Liver (tissue), 8 donors: ENCODE measurements at regions not wholly inside any gene's neighbourhood (a gene's known extent, or its start where the extent isn't known, plus 50 kb on each side); places are given as distances from the start of the nearest gene placed in this dataset.

ENCODE experiments used
- DNase-seq: peaks from one replicate; pipeline ENCODE4 v3.0.0-alpha.2; 2017; ENCODE audit warnings: low spot score
- H3K27ac ChIP-seq, 2 donors: one replicate each; pipeline ENCODE4 v1.7.0; 2013; ENCODE audit warnings: inconsistent platforms in 2 of 2, low read length in 2 of 2, control low read depth in 1 of 2, low read depth in 1 of 2, mild to moderate bottlenecking in 1 of 2
- H3K27me3 ChIP-seq, 4 donors: one replicate each; pipeline versions ENCODE4 v1.6.1 to v1.7.0; 2013; ENCODE audit warnings: low read length in 3 of 4, inconsistent platforms in 1 of 4, mild to moderate bottlenecking in 1 of 4, moderate library complexity in 1 of 4; ENCODE audit not compliant: control insufficient read depth in 4 of 4, insufficient read depth in 4 of 4
- H3K36me3 ChIP-seq, 4 donors: one replicate each; pipeline versions ENCODE4 v1.6.1 to v1.7.0; 2013; ENCODE audit warnings: low read length in 3 of 4, mild to moderate bottlenecking in 3 of 4, low read depth in 1 of 4, moderate library complexity in 1 of 4; ENCODE audit not compliant: control insufficient read depth in 4 of 4, insufficient read depth in 3 of 4
- H3K4me1 ChIP-seq, 4 donors: one replicate each; pipeline versions ENCODE4 v1.6.1 to v1.7.0; 2013; ENCODE audit warnings: low read length in 3 of 4, mild to moderate bottlenecking in 3 of 4, moderate library complexity in 1 of 4; ENCODE audit not compliant: control insufficient read depth in 4 of 4, insufficient read depth in 4 of 4
- H3K4me3 ChIP-seq, 3 donors: one replicate each; pipeline versions ENCODE4 v1.6.1 to v1.7.0; 2013; ENCODE audit warnings: low read length in 3 of 3, control low read depth in 1 of 3, low read depth in 1 of 3, mild to moderate bottlenecking in 1 of 3
- H3K9ac ChIP-seq, 2 donors: one replicate each; pipeline ENCODE4 v1.7.0; 2013; ENCODE audit warnings: low read length in 2 of 2, mild to moderate bottlenecking in 2 of 2, moderate library complexity in 2 of 2, control low read depth in 1 of 2, low read depth in 1 of 2
- H3K9me3 ChIP-seq, 4 donors: one replicate each; pipeline versions ENCODE4 v1.6.1 to v1.7.0; 2013; ENCODE audit warnings: low read length in 3 of 4; ENCODE audit not compliant: control insufficient read depth in 4 of 4
- ATF3 ChIP-seq: IDR thresholded peaks from 2 replicates; pipeline ENCODE4 v1.6.1; 2016; ENCODE audit warnings: antibody characterized with exemption
- EGR1 ChIP-seq, 2 donors: IDR thresholded peaks; 2 replicates each; pipeline ENCODE4 v1.6.1; 2016 to 2018; ENCODE audit warnings: antibody characterized with exemption in 2 of 2, low read depth in 2 of 2
- FOXA1 ChIP-seq: IDR thresholded peaks from 2 replicates; pipeline ENCODE4 v1.6.1; 2016; ENCODE audit warnings: antibody characterized with exemption
- FOXA2 ChIP-seq: IDR thresholded peaks from 2 replicates; pipeline ENCODE4 v1.6.1; 2016; ENCODE audit warnings: antibody characterized with exemption
- GABPA ChIP-seq, 2 donors: IDR thresholded peaks in 1 of 2; conservative IDR thresholded peaks in 1 of 2; 2 replicates each; pipeline ENCODE4 v1.6.1; 2016; ENCODE audit warnings: antibody characterized with exemption in 2 of 2, mild to moderate bottlenecking in 1 of 2, moderate library complexity in 1 of 2
- HNF4A ChIP-seq, 2 donors: conservative IDR thresholded peaks; 2 replicates each; pipeline ENCODE4 v1.6.1; 2016; ENCODE audit warnings: antibody characterized with exemption in 2 of 2, mild to moderate bottlenecking in 2 of 2
- HNF4G ChIP-seq: IDR thresholded peaks from 2 replicates; pipeline ENCODE4 v1.6.1; 2016; ENCODE audit warnings: antibody characterized with exemption
- JUND ChIP-seq, 2 donors: IDR thresholded peaks; 2 replicates each; pipeline ENCODE4 v1.6.1; 2016; ENCODE audit warnings: antibody characterized with exemption in 2 of 2
- MAX ChIP-seq: IDR thresholded peaks from 2 replicates; pipeline ENCODE4 v1.6.1; 2016; ENCODE audit warnings: antibody characterized with exemption
- NR2F2 ChIP-seq: IDR thresholded peaks from 2 replicates; pipeline ENCODE4 v1.6.1; 2016; ENCODE audit warnings: antibody characterized with exemption
- RAD21 ChIP-seq, 2 donors: IDR thresholded peaks; 2 replicates each; pipeline ENCODE4 v1.6.1; 2016; ENCODE audit warnings: antibody characterized with exemption in 2 of 2, mild to moderate bottlenecking in 2 of 2
- RXRA ChIP-seq, 2 donors: IDR thresholded peaks; 2 replicates each; pipeline ENCODE4 v1.6.1; 2017 to 2018; ENCODE audit warnings: antibody characterized with exemption in 2 of 2, mild to moderate bottlenecking in 1 of 2
- SP1 ChIP-seq: IDR thresholded peaks from 2 replicates; pipeline ENCODE4 v1.6.1; 2018; ENCODE audit warnings: antibody characterized with exemption, mild to moderate bottlenecking
- TAF1 ChIP-seq: conservative IDR thresholded peaks from 2 replicates; pipeline ENCODE4 v1.6.1; 2016; ENCODE audit warnings: antibody characterized with exemption, mild to moderate bottlenecking
- YY1 ChIP-seq: IDR thresholded peaks from 2 replicates; pipeline ENCODE4 v1.6.1; 2016; ENCODE audit warnings: antibody characterized with exemption, mild to moderate bottlenecking
- WGBS: extraction: QIAGEN DNeasy Blood & Tissue Kit; methylation state at CpG from one replicate; pipeline ENCODE4 v1.1.7; 2013; 5-methylcytosine and 5-hydroxymethylcytosine counted together
- TF ChIP-seq, protein P1 (sequence below): fragments of 150-350 bp; IDR thresholded peaks from 2 replicates; pipeline ENCODE4 v1.5.1; 2017; ENCODE audit warnings: improper control_type of control experiment, low read depth, low read length; ENCODE audit not compliant: missing input control
- TF ChIP-seq, protein P2 (sequence below): IDR thresholded peaks from 2 replicates; pipeline ENCODE4 v1.6.1; 2016; ENCODE audit warnings: antibody characterized with exemption
- TF ChIP-seq, protein P3 (sequence below): IDR thresholded peaks from 2 replicates; pipeline ENCODE4 v1.6.1; 2016; ENCODE audit warnings: antibody characterized with exemption, mild to moderate bottlenecking
- donor health status: healthy.
- donor health status: healthy.
- donor health status: healthy.
- donor health status: healthy.
- donor health status: healthy.

- Histone ChIP-seq H3K4me1 (no peaks in the 10 kb centered on the region), H3K4me3 (no peak overlapping the region), H3K27me3 (no peaks in the 10 kb centered on the region), H3K27ac (no peak overlapping the region), H3K9ac (no peak overlapping the region), H3K36me3 (no peaks in the 10 kb centered on the region), H3K9me3 (no peaks in the 10 kb centered on the region)
- DNase-seq = no peak
- WGBS = 87% methylated on average over 5 of the region's 5 CpGs
- no peak for TF ChIP-seq ATF3
- TF ChIP-seq, protein P1, sequence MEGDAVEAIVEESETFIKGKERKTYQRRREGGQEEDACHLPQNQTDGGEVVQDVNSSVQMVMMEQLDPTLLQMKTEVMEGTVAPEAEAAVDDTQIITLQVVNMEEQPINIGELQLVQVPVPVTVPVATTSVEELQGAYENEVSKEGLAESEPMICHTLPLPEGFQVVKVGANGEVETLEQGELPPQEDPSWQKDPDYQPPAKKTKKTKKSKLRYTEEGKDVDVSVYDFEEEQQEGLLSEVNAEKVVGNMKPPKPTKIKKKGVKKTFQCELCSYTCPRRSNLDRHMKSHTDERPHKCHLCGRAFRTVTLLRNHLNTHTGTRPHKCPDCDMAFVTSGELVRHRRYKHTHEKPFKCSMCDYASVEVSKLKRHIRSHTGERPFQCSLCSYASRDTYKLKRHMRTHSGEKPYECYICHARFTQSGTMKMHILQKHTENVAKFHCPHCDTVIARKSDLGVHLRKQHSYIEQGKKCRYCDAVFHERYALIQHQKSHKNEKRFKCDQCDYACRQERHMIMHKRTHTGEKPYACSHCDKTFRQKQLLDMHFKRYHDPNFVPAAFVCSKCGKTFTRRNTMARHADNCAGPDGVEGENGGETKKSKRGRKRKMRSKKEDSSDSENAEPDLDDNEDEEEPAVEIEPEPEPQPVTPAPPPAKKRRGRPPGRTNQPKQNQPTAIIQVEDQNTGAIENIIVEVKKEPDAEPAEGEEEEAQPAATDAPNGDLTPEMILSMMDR = no peak
- TF ChIP-seq, protein P2, sequence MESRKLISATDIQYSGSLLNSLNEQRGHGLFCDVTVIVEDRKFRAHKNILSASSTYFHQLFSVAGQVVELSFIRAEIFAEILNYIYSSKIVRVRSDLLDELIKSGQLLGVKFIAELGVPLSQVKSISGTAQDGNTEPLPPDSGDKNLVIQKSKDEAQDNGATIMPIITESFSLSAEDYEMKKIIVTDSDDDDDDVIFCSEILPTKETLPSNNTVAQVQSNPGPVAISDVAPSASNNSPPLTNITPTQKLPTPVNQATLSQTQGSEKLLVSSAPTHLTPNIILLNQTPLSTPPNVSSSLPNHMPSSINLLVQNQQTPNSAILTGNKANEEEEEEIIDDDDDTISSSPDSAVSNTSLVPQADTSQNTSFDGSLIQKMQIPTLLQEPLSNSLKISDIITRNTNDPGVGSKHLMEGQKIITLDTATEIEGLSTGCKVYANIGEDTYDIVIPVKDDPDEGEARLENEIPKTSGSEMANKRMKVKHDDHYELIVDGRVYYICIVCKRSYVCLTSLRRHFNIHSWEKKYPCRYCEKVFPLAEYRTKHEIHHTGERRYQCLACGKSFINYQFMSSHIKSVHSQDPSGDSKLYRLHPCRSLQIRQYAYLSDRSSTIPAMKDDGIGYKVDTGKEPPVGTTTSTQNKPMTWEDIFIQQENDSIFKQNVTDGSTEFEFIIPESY = no peak
- no peak for TF ChIP-seq SP1
- TF ChIP-seq, protein P3, sequence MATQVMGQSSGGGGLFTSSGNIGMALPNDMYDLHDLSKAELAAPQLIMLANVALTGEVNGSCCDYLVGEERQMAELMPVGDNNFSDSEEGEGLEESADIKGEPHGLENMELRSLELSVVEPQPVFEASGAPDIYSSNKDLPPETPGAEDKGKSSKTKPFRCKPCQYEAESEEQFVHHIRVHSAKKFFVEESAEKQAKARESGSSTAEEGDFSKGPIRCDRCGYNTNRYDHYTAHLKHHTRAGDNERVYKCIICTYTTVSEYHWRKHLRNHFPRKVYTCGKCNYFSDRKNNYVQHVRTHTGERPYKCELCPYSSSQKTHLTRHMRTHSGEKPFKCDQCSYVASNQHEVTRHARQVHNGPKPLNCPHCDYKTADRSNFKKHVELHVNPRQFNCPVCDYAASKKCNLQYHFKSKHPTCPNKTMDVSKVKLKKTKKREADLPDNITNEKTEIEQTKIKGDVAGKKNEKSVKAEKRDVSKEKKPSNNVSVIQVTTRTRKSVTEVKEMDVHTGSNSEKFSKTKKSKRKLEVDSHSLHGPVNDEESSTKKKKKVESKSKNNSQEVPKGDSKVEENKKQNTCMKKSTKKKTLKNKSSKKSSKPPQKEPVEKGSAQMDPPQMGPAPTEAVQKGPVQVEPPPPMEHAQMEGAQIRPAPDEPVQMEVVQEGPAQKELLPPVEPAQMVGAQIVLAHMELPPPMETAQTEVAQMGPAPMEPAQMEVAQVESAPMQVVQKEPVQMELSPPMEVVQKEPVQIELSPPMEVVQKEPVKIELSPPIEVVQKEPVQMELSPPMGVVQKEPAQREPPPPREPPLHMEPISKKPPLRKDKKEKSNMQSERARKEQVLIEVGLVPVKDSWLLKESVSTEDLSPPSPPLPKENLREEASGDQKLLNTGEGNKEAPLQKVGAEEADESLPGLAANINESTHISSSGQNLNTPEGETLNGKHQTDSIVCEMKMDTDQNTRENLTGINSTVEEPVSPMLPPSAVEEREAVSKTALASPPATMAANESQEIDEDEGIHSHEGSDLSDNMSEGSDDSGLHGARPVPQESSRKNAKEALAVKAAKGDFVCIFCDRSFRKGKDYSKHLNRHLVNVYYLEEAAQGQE = no peak
- TF ChIP-seq RXRA (IDR thresholded peaks at IDR 0.05) = no peak
- no peak for TF ChIP-seq RAD21 (IDR thresholded peaks at IDR 0.05)
- TF ChIP-seq YY1 = no peak
- TF ChIP-seq FOXA1 = no peak
- TF ChIP-seq NR2F2 = no peak
- TF ChIP-seq EGR1 (IDR thresholded peaks at IDR 0.05; ENCODE audit: low read depth in 2 of 2) = no peak
- TF ChIP-seq TAF1 = no peak
- no peak for TF ChIP-seq JUND (IDR thresholded peaks at IDR 0.05)
- no peak for TF ChIP-seq HNF4G
- no peak for TF ChIP-seq HNF4A (conservative IDR thresholded peaks at IDR 0.05)
- TF ChIP-seq GABPA (IDR thresholded peaks at IDR 0.05 in 1 of 2, conservative IDR thresholded peaks at IDR 0.05 in 1 of 2) = no peak
- TF ChIP-seq MAX = no peak
- no peak for TF ChIP-seq FOXA2
These were observed 431.4 kb downstream of the PDCD6IP start for GRCh38 chr3:34229876-34230275.

DNA sequence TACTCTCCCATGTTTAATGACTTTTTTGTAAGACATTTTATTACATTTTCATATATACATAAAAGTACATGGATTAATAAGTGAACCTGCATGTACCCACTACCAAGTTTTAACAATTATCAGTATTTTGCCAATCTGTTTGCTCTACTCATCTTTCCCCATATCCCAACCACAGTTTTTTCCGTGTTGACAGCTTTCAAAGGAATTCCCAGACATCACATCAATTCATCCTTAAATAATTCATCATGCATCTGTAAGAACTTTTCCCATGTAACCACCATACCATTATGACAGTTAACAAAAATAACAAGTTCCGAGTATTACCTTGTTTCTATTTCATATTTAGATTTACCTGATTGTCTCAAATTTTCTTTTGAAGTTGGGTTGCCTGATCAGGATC is 436.7 kb downstream of the PDCD6IP start:
- no peaks in the 10 kb centered on the region for H3K36me3 ChIP-seq
- H3K4me1 ChIP-seq = no peaks in the 10 kb centered on the region
- no peak for DNase-seq
- H3K27me3 ChIP-seq = no peaks in the 10 kb centered on the region
- no peaks in the 10 kb centered on the region for H3K9me3 ChIP-seq
- H3K4me3 ChIP-seq = no peak overlapping the region
- 58% methylated on average over 2 of the region's 2 CpGs for WGBS
- H3K9ac ChIP-seq = no peak overlapping the region
- no peak overlapping the region for H3K27ac ChIP-seq
- TF ChIP-seq JUND (IDR thresholded peaks at IDR 0.05) (no peak), FOXA1 (no peak), ATF3 (no peak), RAD21 (IDR thresholded peaks at IDR 0.05) (no peak), FOXA2 (no peak), TAF1 (no peak), SP1 (no peak), MAX (no peak), YY1 (no peak)
- TF ChIP-seq, protein P3 = no peak
- TF ChIP-seq, protein P1 = no peak
